T-helper 1 cell (primary cell): ENCODE measurements at regions not wholly inside any gene's neighbourhood (a gene's known extent, or its start where the extent isn't known, plus 50 kb on each side); places are given as distances from the start of the nearest gene placed in this dataset.

Experiments
- DNase-seq, 5 donors: peaks; one replicate each; pipeline ENCODE4 v3.0.0-alpha.2; 2012 to 2020

GRCh38 chr18:45384137-45384961, 230.9 kb upstream of the SLC14A2 start:
- DNase-seq, result peak in 3 of 5 donors; percentile 2 to 26 (median 10)

DNA sequence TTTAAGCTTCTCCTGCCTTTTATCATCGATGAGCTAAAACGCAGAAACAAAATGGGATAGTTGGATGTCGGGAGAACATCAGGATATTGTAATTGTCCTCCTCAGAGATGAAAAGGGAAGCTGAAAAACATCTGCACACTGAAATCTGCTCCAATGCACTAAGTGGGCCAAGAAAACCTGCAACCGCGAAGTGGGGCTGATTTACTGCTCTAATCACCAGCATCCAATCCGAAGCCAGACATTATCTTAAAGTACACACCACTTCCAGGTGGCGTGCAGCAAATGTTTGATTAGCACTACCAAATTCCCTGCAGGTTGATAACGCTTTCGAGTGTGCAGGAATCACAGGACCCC, 230.3 kb upstream of the SLC14A2 start:
- DNase-seq, result no peak

- DNase-seq, result no peak
Measured at GRCh38 chr18:45386041-45386655, 229.1 kb upstream of the SLC14A2 start.

DNA sequence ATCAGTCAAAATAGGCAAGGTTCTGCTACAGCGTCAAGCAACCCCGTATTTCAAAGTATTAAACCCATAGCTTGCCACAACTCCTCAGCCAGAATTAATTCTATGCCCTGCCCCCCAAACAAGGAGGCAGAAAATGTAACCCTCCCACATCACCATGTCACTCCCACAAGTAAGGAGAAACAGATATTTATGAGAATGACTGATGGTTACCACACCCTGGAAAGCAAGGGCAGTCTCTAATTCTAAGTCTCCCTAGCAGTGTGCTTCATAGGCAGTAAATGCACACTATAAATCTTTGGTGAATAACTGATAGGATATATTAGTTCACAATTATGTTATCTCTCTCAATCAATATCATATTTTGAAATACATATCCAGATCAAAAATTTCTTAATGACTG, 228.0 kb upstream of the SLC14A2 start:
- no peak for DNase-seq

- DNase-seq, result no peak
Measured at GRCh38 chr18:45398448-45398847, 216.8 kb upstream of the SLC14A2 start.

DNA sequence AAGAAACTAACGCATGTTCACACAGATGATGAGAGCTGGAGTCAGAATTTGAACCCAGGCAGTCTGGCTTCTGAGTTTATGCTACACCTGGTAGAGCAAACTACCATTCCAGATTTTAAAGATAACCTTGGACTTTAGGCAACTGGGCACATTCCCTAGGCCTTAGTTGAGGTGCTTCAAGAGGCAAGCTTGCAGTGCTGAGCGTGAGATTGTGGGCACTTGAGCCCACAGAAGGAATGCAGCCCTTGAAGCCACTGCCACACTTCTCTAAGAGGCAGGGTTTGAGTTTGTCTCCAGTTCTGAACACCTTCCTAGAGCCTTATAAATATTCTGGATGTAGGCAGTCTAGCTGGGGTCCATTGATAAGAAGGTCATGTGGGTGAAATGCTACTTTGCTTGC, 216.1 kb upstream of the SLC14A2 start:
- no peak for DNase-seq

GRCh38 chr18:45399643-45400042, 215.6 kb upstream of the SLC14A2 start:
- no peak for DNase-seq

DNA sequence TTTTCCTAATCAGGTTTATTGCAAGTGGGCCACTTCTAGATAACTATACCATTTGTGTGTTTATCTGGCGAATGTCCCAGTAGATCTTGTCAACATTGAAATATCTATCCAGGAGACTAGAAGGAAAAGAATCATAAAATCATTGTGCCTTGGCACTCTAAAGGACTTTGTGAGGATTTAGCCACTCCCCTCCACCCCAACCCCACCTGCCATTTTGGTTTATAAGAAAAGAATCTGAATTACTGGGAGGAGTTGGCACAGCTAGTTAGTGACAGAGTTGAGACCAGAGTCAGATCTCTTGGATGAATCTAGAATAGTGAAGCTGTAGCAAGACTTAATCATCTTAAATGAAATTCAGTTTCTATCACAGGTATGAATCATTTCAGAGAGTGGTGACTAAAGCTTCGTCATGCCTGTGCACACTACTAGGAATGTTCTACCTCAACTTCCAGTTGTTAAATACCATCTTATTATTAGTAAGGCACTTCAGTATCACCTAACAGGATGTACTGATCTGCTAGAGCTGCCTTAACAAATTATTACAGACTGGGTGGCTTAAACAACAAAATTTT, 212.7 kb upstream of the SLC14A2 start:
- no peak for DNase-seq

DNA sequence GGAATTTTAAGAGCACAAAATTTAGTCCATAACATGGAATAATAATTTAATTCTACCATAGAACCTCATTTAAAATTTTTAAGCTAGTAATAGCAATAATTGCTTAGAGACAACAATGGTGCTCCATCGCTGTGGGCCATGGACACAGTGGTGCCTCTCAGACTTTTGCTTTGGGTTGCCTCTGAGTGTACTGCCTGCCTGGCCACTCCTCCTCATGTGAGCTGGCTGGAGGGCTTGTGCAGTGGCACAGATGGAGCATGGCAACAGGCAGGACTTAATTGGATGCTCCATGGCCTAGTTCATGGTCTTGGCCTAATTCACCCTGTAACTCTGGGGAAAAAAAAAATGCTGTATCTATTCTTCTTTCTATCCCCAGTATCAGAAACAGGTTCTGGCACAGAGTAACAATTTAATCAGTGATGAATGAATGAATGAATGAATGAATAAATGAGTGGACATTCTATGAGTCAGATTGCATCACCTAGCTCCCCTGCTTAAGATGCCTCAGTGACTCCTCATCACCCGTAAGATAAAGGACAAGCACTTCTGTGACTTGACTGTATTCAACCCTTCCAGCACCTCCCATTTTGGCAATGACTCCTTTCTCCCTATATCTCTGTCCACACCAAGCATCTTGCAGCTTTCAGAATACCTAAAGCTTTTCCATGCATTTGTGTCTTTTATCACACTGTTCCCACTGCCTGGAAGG, 211.8 kb upstream of the SLC14A2 start:
- no peak for DNase-seq

DNA sequence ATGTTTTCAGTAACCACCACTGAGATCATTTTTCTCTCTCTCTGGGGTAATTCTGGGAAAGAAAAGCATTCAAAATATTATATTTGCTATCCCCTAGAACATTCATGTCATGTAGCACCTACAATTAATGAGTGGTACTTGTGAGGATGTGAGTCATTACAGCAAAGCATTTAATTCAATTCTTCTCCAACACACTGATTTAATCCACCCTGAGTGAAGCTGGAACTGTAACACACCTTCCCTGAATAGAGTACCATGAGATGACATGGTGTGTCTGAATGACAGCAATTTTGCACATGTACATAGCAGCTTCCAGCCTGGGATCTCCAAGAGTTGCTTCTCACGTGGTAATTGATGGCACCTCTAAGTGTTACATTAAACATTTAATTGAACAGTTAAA, 207.1 kb upstream of the SLC14A2 start:
- no peak for DNase-seq

DNA sequence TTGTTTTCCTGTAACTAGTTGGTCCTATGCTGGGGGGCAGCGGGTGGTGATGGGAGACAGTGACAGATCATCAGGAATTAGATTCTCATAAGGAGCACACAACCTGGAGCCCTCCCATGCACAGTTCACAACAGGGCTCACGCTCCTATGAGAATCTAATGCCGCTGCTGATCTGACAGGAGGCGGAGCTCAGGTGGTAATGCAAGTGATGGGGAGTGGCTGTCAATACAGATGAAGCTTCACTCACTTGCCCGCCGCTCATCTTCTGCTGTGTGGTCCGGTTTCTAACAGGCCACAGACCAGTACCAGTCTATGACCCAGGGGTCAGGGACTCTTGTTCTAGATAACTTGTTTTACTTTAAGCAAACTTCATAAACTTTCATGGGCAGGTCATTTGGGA, 205.3 kb upstream of the SLC14A2 start:
- no peak for DNase-seq

DNA sequence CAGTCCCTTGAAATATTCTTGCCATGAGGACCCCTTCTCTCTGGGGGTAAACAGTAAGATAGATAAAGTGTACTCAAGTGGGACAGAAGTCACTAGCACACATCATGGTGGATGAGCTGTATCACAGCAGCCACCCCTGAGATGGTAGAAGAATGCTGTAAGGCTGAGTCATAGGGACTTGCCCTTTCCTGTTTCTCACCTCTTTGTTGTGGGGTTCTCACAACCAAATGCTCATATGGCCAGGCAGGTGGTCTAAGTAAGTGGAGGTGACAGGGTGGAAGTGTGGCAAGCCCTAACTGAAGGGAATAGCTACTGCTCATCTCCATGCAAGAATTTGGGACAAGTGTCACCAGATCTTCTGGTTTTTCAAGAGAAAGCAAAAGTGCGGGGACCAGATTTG, 202.7 kb upstream of the SLC14A2 start:
- no peak for DNase-seq

DNA sequence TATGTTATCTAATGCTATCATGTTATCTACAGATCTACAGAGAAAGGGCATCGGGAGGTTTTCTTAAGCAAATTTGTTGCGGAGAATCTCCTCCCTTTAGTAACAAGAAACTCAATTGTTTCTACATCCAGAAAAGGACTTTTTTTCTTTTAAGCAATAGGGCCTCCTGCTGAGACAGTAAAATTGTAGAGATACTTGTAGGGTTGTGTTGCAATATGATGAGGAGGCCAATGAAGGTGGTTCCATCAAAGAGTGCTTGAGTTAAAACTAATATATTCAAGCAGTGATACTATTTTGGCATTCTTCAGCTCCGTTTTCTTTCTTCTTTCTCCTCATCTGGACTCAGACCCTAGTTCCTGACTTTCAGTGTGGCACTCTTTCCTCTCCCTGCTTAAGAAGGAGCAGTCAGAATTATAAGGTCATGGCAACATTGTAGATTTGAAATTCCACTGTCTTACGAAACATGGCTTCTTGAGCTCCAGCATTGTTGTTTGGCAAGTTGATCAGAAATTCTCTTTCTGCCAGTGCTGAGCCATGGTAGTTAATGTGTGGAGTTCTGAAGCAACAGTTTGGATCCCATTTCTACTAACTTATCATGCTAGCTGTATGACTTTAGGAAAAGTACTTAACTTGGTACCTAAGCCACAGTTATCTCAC, 202.0 kb upstream of the SLC14A2 start:
- no peak for DNase-seq

DNA sequence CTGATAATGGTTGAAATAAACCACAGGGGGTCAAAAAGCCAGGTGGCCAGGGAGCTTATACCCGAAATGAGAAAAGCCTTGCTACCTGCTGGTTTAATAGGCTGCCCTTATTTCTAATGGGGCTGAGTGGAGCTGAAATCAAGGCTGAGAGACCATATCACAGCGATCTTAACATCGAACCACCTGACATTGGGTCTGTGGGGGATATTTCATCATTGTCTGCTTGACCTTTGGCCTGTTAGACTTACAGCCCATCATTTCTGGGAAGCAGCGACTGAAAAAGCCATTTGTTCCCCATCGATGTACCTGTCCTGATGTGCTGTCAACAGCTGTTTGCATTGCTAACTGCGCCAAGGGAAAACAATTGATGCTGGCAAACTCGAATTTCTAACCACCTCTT, 199.7 kb upstream of the SLC14A2 start:
- DNase-seq, result no peak

- DNase-seq, result no peak
Measured at GRCh38 chr18:45416168-45416567, 199.1 kb upstream of the SLC14A2 start.

- DNase-seq, result no peak
Measured at GRCh38 chr18:45417392-45417791, 197.9 kb upstream of the SLC14A2 start.

DNA sequence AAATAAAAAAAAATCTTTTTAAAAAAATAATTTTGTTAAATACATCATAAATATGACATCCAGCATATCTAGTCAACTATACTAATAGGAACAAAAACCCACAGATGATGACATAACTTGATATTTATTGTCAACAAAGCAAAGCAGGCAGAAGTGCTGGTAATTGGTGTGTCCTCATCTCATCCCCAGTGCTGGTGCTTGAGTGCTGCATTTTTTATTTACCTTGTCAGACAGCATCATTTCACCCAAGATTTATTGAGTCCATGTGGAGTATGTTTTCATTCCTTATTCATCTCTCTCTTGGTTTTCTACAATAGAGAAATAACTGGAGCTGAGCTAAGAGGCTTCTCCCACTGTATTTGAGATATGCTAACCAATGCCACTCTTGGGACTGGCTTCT, 191.6 kb upstream of the SLC14A2 start:
- no peak for DNase-seq

DNA sequence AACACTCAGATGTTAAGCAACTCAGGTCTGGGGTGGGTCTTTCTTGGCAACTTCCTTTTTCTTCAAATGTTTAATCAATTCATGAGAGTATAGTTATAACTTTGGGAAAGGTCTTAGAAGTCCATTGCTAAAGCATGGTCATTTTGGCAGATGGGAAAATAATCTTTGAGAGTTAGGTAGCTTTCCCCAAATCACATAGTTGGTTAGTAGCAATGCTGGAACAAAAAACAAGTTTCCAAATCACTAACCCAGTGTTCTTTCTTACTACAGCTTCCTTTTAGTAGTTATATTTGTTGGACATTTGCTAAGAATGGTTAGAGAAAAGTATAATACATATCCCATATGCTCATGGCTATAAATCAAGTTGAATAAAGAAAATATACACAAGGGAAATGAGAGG, 185.2 kb upstream of the SLC14A2 start:
- DNase-seq, result no peak

- no peak for DNase-seq
Measured at GRCh38 chr18:45435810-45436209, 179.5 kb upstream of the SLC14A2 start.

DNA sequence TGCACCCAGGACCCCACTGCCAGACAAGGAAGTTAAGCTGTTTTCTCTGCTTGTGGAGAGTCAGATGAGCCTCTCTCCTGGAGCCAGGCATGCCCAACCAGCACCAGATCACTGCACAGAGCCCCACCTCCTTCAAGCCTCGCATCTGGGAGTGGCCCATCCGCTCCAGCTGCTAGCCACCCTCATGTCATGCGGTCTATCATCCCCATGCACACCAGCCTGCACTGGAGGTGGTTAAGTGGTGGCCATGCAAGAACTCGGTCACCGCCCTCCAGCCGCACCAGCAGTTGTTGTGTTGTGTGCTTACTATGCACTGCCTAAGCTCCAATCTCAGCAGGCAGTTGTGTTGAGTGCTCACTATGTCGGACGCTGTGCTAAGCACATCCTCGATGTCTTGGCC, 177.9 kb upstream of the SLC14A2 start:
- no peak for DNase-seq

- DNase-seq, result no peak
Measured at GRCh38 chr18:45439851-45440645, 175.2 kb upstream of the SLC14A2 start.

DNA sequence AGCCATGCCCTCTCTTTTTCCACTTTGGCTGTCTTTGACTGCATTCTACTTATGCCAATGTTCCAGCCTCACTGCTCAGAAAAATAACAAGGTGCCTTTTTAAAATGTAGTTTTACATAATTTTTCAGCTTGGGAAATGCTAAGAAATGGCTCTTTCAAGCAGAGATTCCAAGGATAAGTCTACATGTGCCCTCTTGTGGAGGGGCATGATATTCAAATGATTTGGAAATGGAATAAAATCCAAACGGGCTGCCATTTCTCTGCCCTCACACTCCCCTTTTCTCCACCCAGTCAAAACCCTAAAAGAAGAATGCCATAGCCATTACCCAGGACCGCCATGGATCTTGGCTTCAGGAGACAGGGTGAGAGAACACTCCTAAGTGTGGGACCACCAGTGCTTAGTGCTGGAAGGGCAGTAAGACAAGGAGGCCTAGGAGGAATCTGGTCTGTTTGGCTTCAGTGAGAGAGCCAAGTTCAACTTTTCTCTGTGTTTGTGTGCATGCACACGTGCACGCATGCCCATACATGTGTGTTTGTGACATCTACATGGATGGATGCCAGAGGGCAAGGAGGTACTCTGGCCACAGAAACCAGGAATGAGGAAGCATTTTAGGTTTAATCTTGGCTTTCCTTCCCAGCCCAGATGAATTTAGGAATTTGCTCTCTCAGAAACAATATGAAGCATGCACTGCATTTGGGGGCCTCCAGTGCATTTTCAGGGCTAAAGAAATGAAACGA, 174.0 kb upstream of the SLC14A2 start:
- no peak for DNase-seq
